CD4-positive, alpha-beta T cell (primary cell): ENCODE measurements at regions not wholly inside any gene's neighbourhood (a gene's known extent, or its start where the extent isn't known, plus 50 kb on each side); places are given as distances from the start of the nearest gene placed in this dataset.

Experiments used
- ATAC-seq: fragments of 200-7000 bp; cut with Tn5 transposase; one replicate; pipeline ENCODE4 v1.10.0; 2022; ENCODE audit warnings: mild to moderate bottlenecking; ENCODE audit not compliant: poor library complexity
- CTCF ChIA-PET: fragments of 350-600 bp; sonication (Branson Sonifier 250); formaldehyde crosslinking; loops from one replicate; lab custom pipeline; 2021; ENCODE audit warnings: antibody characterized with exemption, inconsistent platforms; lab: Charles Lee
- POLR2A ChIA-PET: fragments of 350-600 bp; sonication (Branson Sonifier 250); formaldehyde crosslinking; loops from one replicate; lab custom pipeline; 2021; ENCODE audit warnings: antibody characterized with exemption, inconsistent platforms; lab: Charles Lee
- DNase-seq, 14 experiments: peaks; one replicate each; pipeline ENCODE4 v3.0.0-alpha.2; 2013 to 2020; ENCODE audit warnings: mixed read lengths in 2 of 14
- H3K27ac ChIP-seq, 2 donors: one replicate each; pipeline versions ENCODE4 v1.5.1 to v1.7.0; 2013; ENCODE audit warnings: low read length in 2 of 2, low read depth in 1 of 2, mild to moderate bottlenecking in 1 of 2
- H3K27me3 ChIP-seq, 2 experiments: 1 replicate in 1 of 2; 2 replicates in 1 of 2; pipeline versions ENCODE4 v1.6.1 to v1.7.0; 2013; ENCODE audit warnings: low read length in 2 of 2, control low read depth in 1 of 2, mild to moderate bottlenecking in 1 of 2, moderate library complexity in 1 of 2; ENCODE audit not compliant: insufficient read depth in 2 of 2, control insufficient read depth in 1 of 2
- H3K36me3 ChIP-seq: one replicate; pipeline ENCODE4 v1.6.1; 2013; ENCODE audit warnings: low read length, control low read depth; ENCODE audit not compliant: insufficient read depth
- H3K4me1 ChIP-seq: one replicate; pipeline ENCODE4 v1.6.1; 2013; ENCODE audit warnings: low read length, control low read depth; ENCODE audit not compliant: insufficient read depth
- H3K4me3 ChIP-seq: one replicate; pipeline ENCODE4 v1.5.1; 2013; ENCODE audit warnings: mild to moderate bottlenecking, low read length, moderate library complexity
- H3K9me3 ChIP-seq, 2 experiments: 1 replicate in 1 of 2; 2 replicates in 1 of 2; pipeline versions ENCODE4 v1.6.1 to v1.7.0; 2013; ENCODE audit warnings: low read length in 2 of 2, mild to moderate bottlenecking in 2 of 2, control low read depth in 1 of 2, moderate library complexity in 1 of 2; ENCODE audit not compliant: control insufficient read depth in 1 of 2, insufficient read depth in 1 of 2
- H3K27ac Mint-ChIP-seq: one replicate; pipeline ENCODE4 v1.8.0; 2020; ENCODE audit warnings: mixed read lengths
- H3K27me3 Mint-ChIP-seq: one replicate; pipeline ENCODE4 v1.8.0; 2021; ENCODE audit warnings: mixed read lengths
- H3K36me3 Mint-ChIP-seq: one replicate; pipeline ENCODE4 v1.8.0; 2021; ENCODE audit warnings: low read depth, mixed read lengths
- H3K4me1 Mint-ChIP-seq: one replicate; pipeline ENCODE4 v1.8.0; 2021; ENCODE audit warnings: low read depth, mixed read lengths
- H3K4me3 Mint-ChIP-seq: one replicate; pipeline ENCODE4 v1.8.0; 2020; ENCODE audit warnings: mild to moderate bottlenecking, mixed read lengths
- H3K9me3 Mint-ChIP-seq: one replicate; pipeline ENCODE4 v1.8.0; 2020; ENCODE audit warnings: mixed read lengths
- intact Hi-C, 2 experiments: fragments of 100-400 bp; cut with DNase I in 1 of 2; cut with micrococcal nuclease in 1 of 2; formaldehyde crosslinking; loops; one replicate each; pipeline versions ENCODE4 v1.15.1 to v1.9.0; 2023 to 2025; cut with DNase I, micrococcal nuclease
- TF ChIP-seq, protein P1 (sequence below): fragments of 200-600 bp; IDR thresholded peaks from one replicate; pipeline ENCODE4 v1.8.0; 2022; ENCODE audit warnings: antibody characterized with exemption, mild to moderate bottlenecking

DNA sequence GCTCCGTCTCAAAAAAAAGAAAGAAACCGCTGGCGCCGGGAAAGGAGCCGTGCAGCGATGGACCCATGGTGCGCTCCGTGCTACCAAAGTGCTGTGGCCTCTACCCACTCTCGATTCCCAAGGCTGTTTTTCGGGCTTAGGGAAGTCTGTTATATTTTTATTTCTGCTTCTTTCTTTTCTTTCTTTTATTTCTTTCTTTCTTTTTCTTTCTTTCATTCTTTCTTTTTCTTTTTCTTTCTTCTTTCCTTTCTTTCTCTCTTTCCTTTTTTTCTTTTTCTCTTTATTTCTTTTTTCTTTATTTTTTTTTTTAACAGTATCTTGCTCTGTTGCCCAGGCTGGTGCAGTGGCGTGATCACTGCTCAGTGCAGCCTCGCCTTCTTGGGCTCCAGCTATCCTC is 87.5 kb downstream of the ANXA2R start:
- POLR2A ChIA-PET, result interaction anchor here (3.5 to 9.5 kb wide), 11 partner anchors 14 to 532 kb away, joined by 11 to 465 read pairs (median 67); partner anchors contain the start of genes ANXA2R, HMGCS1, TMEM267 and ZNF131
- H3K4me3 ChIP-seq, result peak overlapping the region; percentile 75
- Mint-ChIP-seq H3K27ac (peak overlapping the region; percentile 99), H3K27me3 (no peaks in the 10 kb centered on the region), H3K4me1 (peaks cover 30% of the 10 kb centered on the region), H3K9me3 (no peaks in the 10 kb centered on the region), H3K4me3 (peak overlapping the region; percentile 98), H3K36me3 (peaks cover 29% of the 10 kb centered on the region)
- ATAC-seq, result no peak
- no peaks in the 10 kb centered on the region for H3K36me3 ChIP-seq
- TF ChIP-seq, protein P1, sequence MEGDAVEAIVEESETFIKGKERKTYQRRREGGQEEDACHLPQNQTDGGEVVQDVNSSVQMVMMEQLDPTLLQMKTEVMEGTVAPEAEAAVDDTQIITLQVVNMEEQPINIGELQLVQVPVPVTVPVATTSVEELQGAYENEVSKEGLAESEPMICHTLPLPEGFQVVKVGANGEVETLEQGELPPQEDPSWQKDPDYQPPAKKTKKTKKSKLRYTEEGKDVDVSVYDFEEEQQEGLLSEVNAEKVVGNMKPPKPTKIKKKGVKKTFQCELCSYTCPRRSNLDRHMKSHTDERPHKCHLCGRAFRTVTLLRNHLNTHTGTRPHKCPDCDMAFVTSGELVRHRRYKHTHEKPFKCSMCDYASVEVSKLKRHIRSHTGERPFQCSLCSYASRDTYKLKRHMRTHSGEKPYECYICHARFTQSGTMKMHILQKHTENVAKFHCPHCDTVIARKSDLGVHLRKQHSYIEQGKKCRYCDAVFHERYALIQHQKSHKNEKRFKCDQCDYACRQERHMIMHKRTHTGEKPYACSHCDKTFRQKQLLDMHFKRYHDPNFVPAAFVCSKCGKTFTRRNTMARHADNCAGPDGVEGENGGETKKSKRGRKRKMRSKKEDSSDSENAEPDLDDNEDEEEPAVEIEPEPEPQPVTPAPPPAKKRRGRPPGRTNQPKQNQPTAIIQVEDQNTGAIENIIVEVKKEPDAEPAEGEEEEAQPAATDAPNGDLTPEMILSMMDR, result peak; percentile 24
- H3K9me3 ChIP-seq, result peaks cover 7 to 29% of the 10 kb centered on the region in 2 experiments
- CTCF ChIA-PET, result interaction anchor here (1.2 to 1.8 kb wide), 3 partner anchors 19 to 44 kb away, joined by 3 to 5 read pairs (median 4); no protein-coding TSS in a partner anchor
- intact Hi-C loops, result loop anchor here (1.0 to 5.0 kb wide), 5 partner anchors 14 to 170 kb away; partner anchors contain the start of gene ZNF131 (in 1 of the 2)
- H3K27ac ChIP-seq, result peak overlapping the region; percentile 96 to 98
- peaks cover 45% of the 10 kb centered on the region for H3K4me1 ChIP-seq
- no peaks in the 10 kb centered on the region for H3K27me3 ChIP-seq
- no peak for DNase-seq

GRCh38 chr5:42951293-42951840 is 88.8 kb downstream of the ANXA2R start:
- DNase-seq (peak; percentile 56 to 95 (median 73)), ATAC-seq (peak; percentile 59)
- peak overlapping the region; percentile 96 to 98 for H3K27ac ChIP-seq
- H3K4me1 ChIP-seq, result peaks cover 45% of the 10 kb centered on the region
- H3K27me3 ChIP-seq, result no peaks in the 10 kb centered on the region
- Mint-ChIP-seq H3K4me1 (peaks cover 30% of the 10 kb centered on the region), H3K4me3 (peak overlapping the region; percentile 98), H3K9me3 (no peaks in the 10 kb centered on the region), H3K36me3 (peaks cover 29% of the 10 kb centered on the region), H3K27ac (peak overlapping the region; percentile 99), H3K27me3 (no peaks in the 10 kb centered on the region)
- POLR2A ChIA-PET, result interaction anchor here (0.6 to 9.5 kb wide), 17 partner anchors 13 to 655 kb away, joined by 3 to 465 read pairs (median 33); partner anchors contain the start of genes ANXA2R, HMGCS1, TMEM267 and ZNF131
- intact Hi-C loops, result loop anchor here (1.0 to 5.0 kb wide), 6 partner anchors 41 to 171 kb away; partner anchors contain the start of gene ZNF131 (in 1 of the 2)
- H3K36me3 ChIP-seq, result no peaks in the 10 kb centered on the region
- CTCF ChIA-PET, result interaction anchor here (1.2 to 4.8 kb wide), 4 partner anchors 20 to 57 kb away, joined by 3 to 58 read pairs (median 4); no protein-coding TSS in a partner anchor
- peaks cover 7 to 29% of the 10 kb centered on the region in 2 experiments for H3K9me3 ChIP-seq
- TF ChIP-seq, protein P1, result no peak
- peak overlapping the region; percentile 75 for H3K4me3 ChIP-seq

DNA sequence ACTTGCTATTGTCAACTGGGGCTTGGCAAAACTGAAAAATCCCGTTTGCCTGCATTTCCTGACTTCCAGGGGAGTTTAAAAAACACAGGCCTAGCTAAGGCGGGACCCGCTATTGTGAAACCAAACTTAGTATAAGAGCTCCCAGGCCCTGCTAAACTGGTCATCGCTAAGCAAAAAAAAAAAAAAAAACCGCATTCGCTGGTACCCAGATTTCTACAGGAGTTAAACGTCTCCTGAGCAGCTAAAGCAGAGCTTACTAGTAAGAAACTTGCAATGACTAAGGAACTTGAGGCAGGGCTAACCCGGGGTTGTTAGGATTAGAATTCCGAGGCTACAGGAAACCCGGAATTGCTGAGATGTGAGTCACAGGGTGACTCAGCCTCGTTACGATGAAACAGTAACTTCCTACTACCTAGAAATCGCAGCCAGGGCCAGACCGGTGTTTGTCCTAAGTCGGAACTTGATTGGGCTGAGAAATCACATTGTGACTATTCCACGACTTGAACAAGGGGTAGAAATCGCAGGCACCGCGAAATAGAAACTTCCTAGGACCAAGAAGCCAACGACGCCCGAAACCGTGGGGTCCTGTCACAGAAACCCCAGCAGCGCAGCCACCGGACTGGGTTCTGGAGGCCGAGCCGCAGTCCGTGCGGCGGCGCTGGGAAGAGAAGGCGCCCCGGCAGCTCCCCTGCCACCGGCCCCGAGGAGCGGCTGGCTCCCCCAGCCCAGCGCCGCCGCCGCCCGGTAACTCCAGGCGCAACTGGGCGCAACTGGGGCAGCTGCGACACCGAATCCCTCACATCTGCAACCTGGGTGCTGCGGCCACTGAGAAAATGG is 89.4 kb downstream of the ANXA2R start:
- H3K4me3 Mint-ChIP-seq, result peak overlapping the region; percentile 98
- H3K36me3 ChIP-seq, result no peaks in the 10 kb centered on the region
- H3K9me3 ChIP-seq, result peaks cover 7 to 29% of the 10 kb centered on the region in 2 experiments
- peaks cover 45% of the 10 kb centered on the region for H3K4me1 ChIP-seq
- POLR2A ChIA-PET, result interaction anchor here (0.8 to 9.5 kb wide), 19 partner anchors 12 to 655 kb away, joined by 3 to 465 read pairs (median 16); partner anchors contain the start of genes ANXA2R, HMGCS1, TMEM267 and ZNF131
- no peaks in the 10 kb centered on the region for H3K27me3 Mint-ChIP-seq
- DNase-seq (peak; percentile 35 to 90 (median 61)), ATAC-seq (peak; percentile 41)
- no peaks in the 10 kb centered on the region for H3K9me3 Mint-ChIP-seq
- CTCF ChIA-PET, result interaction anchor here (1.0 to 4.8 kb wide), 11 partner anchors 21 to 171 kb away, joined by 3 to 58 read pairs (median 9); no protein-coding TSS in a partner anchor
- TF ChIP-seq, protein P1, result no peak
- H3K27ac Mint-ChIP-seq, result peak overlapping the region; percentile 99
- peaks cover 30% of the 10 kb centered on the region for H3K4me1 Mint-ChIP-seq
- no peaks in the 10 kb centered on the region for H3K27me3 ChIP-seq
- intact Hi-C loops, result loop anchor here (1.0 to 5.0 kb wide), 8 partner anchors 38 to 172 kb away; partner anchors contain the start of genes ANXA2R (in 1 of the 2) and ZNF131 (in 1 of the 2)
- H3K4me3 ChIP-seq, result peak overlapping the region; percentile 75
- peak overlapping the region; percentile 96 to 98 for H3K27ac ChIP-seq
- peaks cover 29% of the 10 kb centered on the region for H3K36me3 Mint-ChIP-seq
